H1 (cell line): ENCODE measurements at regions not wholly inside any gene's neighbourhood (a gene's known extent, or its start where the extent isn't known, plus 50 kb on each side); places are given as distances from the start of the nearest gene placed in this dataset.
A peak's percentile ranks its signal among the peaks of the same experiment; 100 is the strongest.

Experiments used
- CTCF ChIA-PET: fragments of 300-600 bp; sonication (Branson Sonifier 250); formaldehyde crosslinking; loops from one replicate; lab custom pipeline; 2021; ENCODE audit not compliant: partially characterized antibody; lab: Charles Lee
- POLR2A ChIA-PET: fragments of 300-600 bp; sonication (Branson Sonifier 250); formaldehyde crosslinking; loops from one replicate; lab custom pipeline; 2021; ENCODE audit warnings: inconsistent platforms; ENCODE audit not compliant: partially characterized antibody; lab: Charles Lee
- DNase-seq, 2 experiments: peaks; one replicate each; pipeline versions ENCODE4 v3.0.0 to v3.0.0-alpha.2; 2010 to 2022; ENCODE audit warnings: low spot score in 2 of 2, low read depth in 1 of 2, mixed read lengths in 1 of 2
- FAIRE-seq: peaks from 2 replicates; lab custom pipeline; 2011; peaks lifted over from hg19 to GRCh38; lab: Jason Lieb, UNC
- H2AFZ ChIP-seq: 2 replicates; pipeline ENCODE4 v1.8.1; 2012; ENCODE audit warnings: low read length, inconsistent platforms
- H2AK5ac ChIP-seq: 2 replicates; pipeline ENCODE4 v1.6.1; 2013; ENCODE audit warnings: low read depth, low read length
- H2BK120ac ChIP-seq: replicated peaks from 2 replicates; pipeline ENCODE3; 2013; ENCODE audit warnings: low read depth, low read length, inconsistent platforms
- H2BK12ac ChIP-seq: 2 replicates; pipeline ENCODE4 v1.6.1; 2013; ENCODE audit warnings: low read depth, low read length
- H2BK15ac ChIP-seq: 2 replicates; pipeline ENCODE4 v1.6.1; 2013; ENCODE audit warnings: low read length
- H2BK20ac ChIP-seq: 2 replicates; pipeline ENCODE4 v1.6.1; 2013; ENCODE audit warnings: low read length
- H2BK5ac ChIP-seq: 2 replicates; pipeline ENCODE4 v1.6.1; 2013; ENCODE audit warnings: low read depth, low read length
- H3K14ac ChIP-seq: 2 replicates; pipeline ENCODE4 v1.6.1; 2013; ENCODE audit warnings: inconsistent platforms; ENCODE audit not compliant: insufficient read length
- H3K18ac ChIP-seq: 2 replicates; pipeline ENCODE4 v1.6.1; 2013; ENCODE audit warnings: low read length; ENCODE audit errors: extremely low read depth
- H3K23ac ChIP-seq: 2 replicates; pipeline ENCODE4 v1.6.1; 2013; ENCODE audit warnings: inconsistent platforms; ENCODE audit not compliant: insufficient read length
- H3K23me2 ChIP-seq: 2 replicates; pipeline ENCODE4 v1.6.1; 2013; ENCODE audit warnings: low read depth, low read length
- H3K27ac ChIP-seq: 2 replicates; pipeline ENCODE4 v1.6.1; 2011; ENCODE audit warnings: low read depth, low read length, inconsistent platforms
- H3K27me3 ChIP-seq, 4 experiments: replicated peaks in 1 of 4; 1 replicate in 1 of 4; 2 replicates in 3 of 4; pipeline versions ENCODE4 v1.6.1 to v1.8.1; 2011 to 2013; ENCODE audit warnings: low read length in 3 of 4, mild to moderate bottlenecking in 3 of 4, inconsistent platforms in 2 of 4, mixed read lengths in 2 of 4, moderate library complexity in 1 of 4; ENCODE audit not compliant: control insufficient read depth in 3 of 4, insufficient read depth in 3 of 4; ENCODE audit errors: extremely low read depth in 1 of 4
- H3K36me3 ChIP-seq, 4 experiments: 2 replicates each; pipeline versions ENCODE4 v1.6.1 to v1.8.1; 2011 to 2013; ENCODE audit warnings: mild to moderate bottlenecking in 4 of 4, low read length in 3 of 4, moderate library complexity in 2 of 4, control low read depth in 1 of 4, inconsistent platforms in 1 of 4; ENCODE audit not compliant: insufficient read depth in 4 of 4, control insufficient read depth in 2 of 4
- H3K4ac ChIP-seq: replicated peaks from 2 replicates; pipeline ENCODE3; 2013; ENCODE audit warnings: low read length, low read depth, mixed read lengths, inconsistent platforms; ENCODE audit not compliant: insufficient read length
- H3K4me1 ChIP-seq, 4 experiments: replicated peaks in 1 of 4; 1 replicate in 1 of 4; 2 replicates in 3 of 4; pipeline versions ENCODE4 v1.6.1 to v1.8.1; 2011 to 2013; ENCODE audit warnings: low read length in 3 of 4, inconsistent platforms in 2 of 4, mixed read lengths in 1 of 4; ENCODE audit not compliant: insufficient read depth in 4 of 4, control insufficient read depth in 3 of 4
- H3K4me2 ChIP-seq, 2 experiments: 2 replicates each; pipeline versions ENCODE4 v1.6.1 to v1.8.1; 2011 to 2013; ENCODE audit warnings: low read depth in 2 of 2, low read length in 2 of 2, control low read depth in 1 of 2, inconsistent platforms in 1 of 2, mild to moderate bottlenecking in 1 of 2; ENCODE audit not compliant: insufficient read depth in 1 of 2
- H3K4me3 ChIP-seq, 4 experiments: fragments of 200-600, 300-600 bp in 1 of 4; sonication (generic), shearing (Covaris generic), sonication (Bioruptor Twin) in 1 of 4; 2 replicates each; pipeline versions ENCODE4 v1.5.1 to v1.8.1; 2011 to 2016; ENCODE audit warnings: low read length in 4 of 4, low read depth in 3 of 4, control low read depth in 2 of 4, inconsistent platforms in 2 of 4, mild to moderate bottlenecking in 2 of 4, mixed read lengths in 1 of 4, moderate library complexity in 1 of 4; ENCODE audit not compliant: insufficient read depth in 2 of 4; ENCODE audit errors: extremely low read depth in 1 of 4
- H3K56ac ChIP-seq: replicated peaks from 2 replicates; pipeline ENCODE3; 2013; ENCODE audit warnings: low read depth, mild to moderate bottlenecking, mixed read lengths, low read length, inconsistent platforms; ENCODE audit not compliant: insufficient read length
- H3K79me1 ChIP-seq: 2 replicates; pipeline ENCODE4 v1.6.1; 2013; ENCODE audit warnings: low read depth, low read length, control low read depth
- H3K79me2 ChIP-seq, 2 experiments: 2 replicates each; pipeline versions ENCODE4 v1.6.1 to v1.8.1; 2012 to 2013; ENCODE audit warnings: low read length in 2 of 2, mild to moderate bottlenecking in 2 of 2, inconsistent platforms in 1 of 2; ENCODE audit not compliant: insufficient read depth in 2 of 2, control insufficient read depth in 1 of 2
- H3K9ac ChIP-seq, 4 experiments: replicated peaks in 1 of 4; 1 replicate in 1 of 4; 2 replicates in 3 of 4; pipeline versions ENCODE4 v1.6.1 to v1.8.1; 2011 to 2013; ENCODE audit warnings: low read depth in 3 of 4, low read length in 3 of 4, control low read depth in 2 of 4, mild to moderate bottlenecking in 2 of 4, moderate library complexity in 2 of 4, inconsistent platforms in 1 of 4; ENCODE audit errors: extremely low read depth in 1 of 4
- H3K9me3 ChIP-seq, 2 experiments: 2 replicates each; pipeline versions ENCODE4 v1.6.1 to v1.8.1; 2012 to 2013; ENCODE audit warnings: mild to moderate bottlenecking in 2 of 2, moderate library complexity in 2 of 2, control low read depth in 1 of 2, inconsistent platforms in 1 of 2, low read depth in 1 of 2, low read length in 1 of 2, mixed read lengths in 1 of 2; ENCODE audit not compliant: insufficient read depth in 2 of 2
- H4K20me1 ChIP-seq, 2 experiments: replicated peaks in 1 of 2; 2 replicates each; pipeline versions ENCODE3 to v1.8.1; 2011 to 2013; ENCODE audit warnings: inconsistent platforms in 2 of 2, low read length in 2 of 2, mild to moderate bottlenecking in 1 of 2; ENCODE audit not compliant: insufficient read depth in 2 of 2, control insufficient read depth in 1 of 2
- H4K5ac ChIP-seq: 2 replicates; pipeline ENCODE4 v1.6.1; 2013; ENCODE audit warnings: low read length, low read depth, mixed read lengths, inconsistent platforms; ENCODE audit not compliant: insufficient read length
- H4K8ac ChIP-seq: 2 replicates; pipeline ENCODE4 v1.8.0; 2013; ENCODE audit warnings: mild to moderate bottlenecking, moderate library complexity, low read length, inconsistent platforms; ENCODE audit not compliant: insufficient read depth; ENCODE audit errors: extremely low read depth
- H4K91ac ChIP-seq: replicated peaks from 2 replicates; pipeline ENCODE3; 2013; ENCODE audit warnings: low read length, mixed read lengths, inconsistent platforms; ENCODE audit not compliant: insufficient read length
- HDAC2 ChIP-seq, 2 experiments: fragments of 300-600 bp in 1 of 2; sonication (generic) in 1 of 2; IDR thresholded peaks; 2 replicates each; pipeline ENCODE4 v1.6.1; 2011 to 2012; ENCODE audit warnings: low read depth in 2 of 2, low read length in 2 of 2, mild to moderate bottlenecking in 2 of 2, moderate library complexity in 2 of 2, borderline replicate concordance in 1 of 2, inconsistent platforms in 1 of 2
- RAD21 ChIP-seq, 2 experiments: IDR thresholded peaks in 1 of 2; conservative IDR thresholded peaks in 1 of 2; 2 replicates each; pipeline ENCODE4 v1.6.1; 2011; ENCODE audit warnings: low read depth in 2 of 2, low read length in 2 of 2, improper control_type of control experiment in 1 of 2, inconsistent platforms in 1 of 2, mild to moderate bottlenecking in 1 of 2, moderate library complexity in 1 of 2
- WGBS, 2 experiments: shearing (Covaris generic) in 1 of 2; methylation state at CpG; one replicate each; pipeline versions ENCODE4 v1.1.6 to v1.1.7; 2013 to 2015; ENCODE audit warnings: low lambda C conversion rate in 2 of 2, mixed read lengths in 2 of 2, inconsistent platforms in 1 of 2, low coverage in 1 of 2, missing lambda C conversion rate in 1 of 2; ENCODE audit not compliant: insufficient replicate concordance in 2 of 2, insufficient coverage in 1 of 2, insufficient read length in 1 of 2; ENCODE audit errors: extremely low coverage in 1 of 2, missing lambda C conversion rate in 1 of 2; 5-methylcytosine and 5-hydroxymethylcytosine counted together

GRCh38 chr1:5771788-5772187 is 220.4 kb downstream of the NPHP4 start:
- ChIA-PET CTCF (interaction anchor here (0.7 to 1.9 kb wide), 4 partner anchors 14 to 151 kb away, joined by 3 to 4 read pairs (median 3); no protein-coding TSS in a partner anchor), POLR2A (no interaction called here)
- H3K18ac ChIP-seq: no peak overlapping the region
- H3K36me3 ChIP-seq: no peaks in the 10 kb centered on the region
- H3K4me1 ChIP-seq: peaks cover 0 to 11% (median 6%) of the 10 kb centered on the region in 4 experiments; a peak in 5 of 7 replicates
- no peak for FAIRE-seq
- H3K14ac ChIP-seq: no peak overlapping the region
- H4K20me1 ChIP-seq: no peaks in the 10 kb centered on the region
- no peak overlapping the region for H3K23ac ChIP-seq
- no peak overlapping the region for H2AFZ ChIP-seq
- H3K79me2 ChIP-seq: no peaks in the 10 kb centered on the region
- no peaks in the 10 kb centered on the region for H3K79me1 ChIP-seq
- no peak overlapping the region for H3K4me3 ChIP-seq
- no peak overlapping the region for H3K4ac ChIP-seq
- H2AK5ac ChIP-seq: no peak overlapping the region
- H3K27ac ChIP-seq: no peak overlapping the region
- H2BK5ac ChIP-seq: no peak overlapping the region
- no peak overlapping the region for H2BK12ac ChIP-seq
- H2BK20ac ChIP-seq: 0 out of 2 replicates have a peak overlapping the region, but pooled peaks have one; percentile 25
- no peak overlapping the region for H4K8ac ChIP-seq
- no peak overlapping the region for H2BK15ac ChIP-seq
- peaks cover 0 to 3% (median 0%) of the 10 kb centered on the region in 4 experiments; a peak in 2 of 7 replicates for H3K27me3 ChIP-seq
- no peak overlapping the region for H3K4me2 ChIP-seq
- TF ChIP-seq RAD21 (IDR thresholded peaks at IDR 0.05 in 1 of 2, conservative IDR thresholded peaks at IDR 0.05 in 1 of 2; ENCODE audit: low read depth in 2 of 2, low read length in 2 of 2) (no peak), HDAC2 (IDR thresholded peaks at IDR 0.05; ENCODE audit: borderline replicate concordance in 1 of 2, low read depth in 2 of 2, low read length in 2 of 2) (0 out of 4 replicates have a peak, but pooled peaks of 1 of the 2 experiments have one; percentile 35)
- no peak overlapping the region for H4K5ac ChIP-seq
- DNase-seq: no peak
- WGBS, 2 experiments: 74% methylated on average over 2 of the region's 2 CpGs; no CpG with 5 or more reads in 1 of the 2 experiments
- H3K23me2 ChIP-seq: no peaks in the 10 kb centered on the region
- H2BK120ac ChIP-seq: no peak overlapping the region
- H4K91ac ChIP-seq: no peak overlapping the region
- H3K56ac ChIP-seq: no peak overlapping the region
- H3K9ac ChIP-seq: no peak overlapping the region
- no peaks in the 10 kb centered on the region for H3K9me3 ChIP-seq
